ENCODE measurements at regions not wholly inside any gene's neighbourhood (a gene's known extent, or its start where the extent isn't known, plus 50 kb on each side); places are given as distances from the start of the nearest gene placed in this dataset.

- H3K9me3 ChIP-seq: no peaks in the 10 kb centered on the region
- TF ChIP-seq POLR2A (IDR thresholded peaks at IDR 0.05) (no peak), CTCF (IDR thresholded peaks at IDR 0.05) (no peak), POLR2AphosphoS5 (IDR thresholded peaks at IDR 0.05) (no peak)
- H3K4me1 ChIP-seq (replicated peaks): no peaks in the 10 kb centered on the region
- no peaks in the 10 kb centered on the region for H3K27me3 ChIP-seq (replicated peaks; ENCODE audit: insufficient read depth)
- no peak for DNase-seq (ENCODE audit: low spot score)
- WGBS: 82% methylated on average over 8 of the region's 8 CpGs
- H3K27ac ChIP-seq: no peak overlapping the region
- no peaks in the 10 kb centered on the region for H3K36me3 ChIP-seq
- intact Hi-C loops (cut with DNase I): no loop called here
- H3K4me3 ChIP-seq: no peak overlapping the region
These were observed 83.1 kb upstream of the TSHZ3 start for GRCh38 chr19:31432201-31432810.

GRCh38 chr19:31436121-31436776 lies 87.0 kb upstream of the TSHZ3 start:
- Histone ChIP-seq H3K9me3 (no peaks in the 10 kb centered on the region), H3K4me3 (no peak overlapping the region), H3K27me3 (replicated peaks; ENCODE audit: insufficient read depth) (no peaks in the 10 kb centered on the region), H3K36me3 (no peaks in the 10 kb centered on the region), H3K27ac (no peak overlapping the region), H3K4me1 (replicated peaks) (no peaks in the 10 kb centered on the region)
- WGBS: 87% methylated on average over 4 of the region's 4 CpGs
- TF ChIP-seq POLR2A (IDR thresholded peaks at IDR 0.05): no peak
- no peak for TF ChIP-seq CTCF (IDR thresholded peaks at IDR 0.05)
- no peak for TF ChIP-seq POLR2AphosphoS5 (IDR thresholded peaks at IDR 0.05)
- intact Hi-C loops (cut with DNase I): no loop called here
- DNase-seq (ENCODE audit: low spot score): no peak

GRCh38 chr19:31438401-31439269 lies 89.4 kb upstream of the TSHZ3 start:
- no peak overlapping the region for H3K27ac ChIP-seq
- TF ChIP-seq POLR2AphosphoS5 (IDR thresholded peaks at IDR 0.05): no peak
- no peak for TF ChIP-seq POLR2A (IDR thresholded peaks at IDR 0.05)
- no peak for TF ChIP-seq CTCF (IDR thresholded peaks at IDR 0.05)
- H3K36me3 ChIP-seq: no peaks in the 10 kb centered on the region
- no peaks in the 10 kb centered on the region for H3K4me1 ChIP-seq (replicated peaks)
- 60% methylated on average over 12 of the region's 12 CpGs for WGBS
- H3K27me3 ChIP-seq (replicated peaks; ENCODE audit: insufficient read depth): no peaks in the 10 kb centered on the region
- intact Hi-C loops (cut with DNase I): no loop called here
- H3K4me3 ChIP-seq: no peak overlapping the region
- no peak for DNase-seq (ENCODE audit: low spot score)
- H3K9me3 ChIP-seq: no peaks in the 10 kb centered on the region

GRCh38 chr19:31439270-31439573 lies 90.0 kb upstream of the TSHZ3 start:
- no peak for DNase-seq (ENCODE audit: low spot score)
- Histone ChIP-seq H3K4me3 (no peak overlapping the region), H3K27ac (no peak overlapping the region), H3K4me1 (replicated peaks) (no peaks in the 10 kb centered on the region), H3K36me3 (no peaks in the 10 kb centered on the region), H3K27me3 (replicated peaks; ENCODE audit: insufficient read depth) (no peaks in the 10 kb centered on the region), H3K9me3 (no peaks in the 10 kb centered on the region)
- TF ChIP-seq POLR2AphosphoS5 (IDR thresholded peaks at IDR 0.05) (no peak), POLR2A (IDR thresholded peaks at IDR 0.05) (no peak), CTCF (IDR thresholded peaks at IDR 0.05) (no peak)
- intact Hi-C loops (cut with DNase I): no loop called here
- 30% methylated on average over 4 of the region's 4 CpGs for WGBS
